PFSK-1 (cell line): ENCODE measurements at regions not wholly inside any gene's neighbourhood (a gene's known extent, or its start where the extent isn't known, plus 50 kb on each side); places are given as distances from the start of the nearest gene placed in this dataset.

ENCODE experiments used
- FOXP2 ChIP-seq: optimal IDR thresholded peaks from 2 replicates; pipeline ENCODE3; 2011; ENCODE audit warnings: borderline replicate concordance, control low read depth, inconsistent platforms; ENCODE audit not compliant: insufficient read depth; ENCODE audit errors: extremely low read length, extremely low read depth
- POLR2AphosphoS5 ChIP-seq: IDR thresholded peaks from 2 replicates; pipeline ENCODE4 v1.6.1; 2012; ENCODE audit warnings: low read depth, mild to moderate bottlenecking, control low read depth, low read length, moderate library complexity
- REST ChIP-seq, 2 experiments: IDR thresholded peaks; 2 replicates each; pipeline versions ENCODE4 v1.6.1 to v1.8.0; 2011 to 2012; ENCODE audit warnings: low read depth in 2 of 2, low read length in 2 of 2, control low read depth in 1 of 2, inconsistent platforms in 1 of 2, mild to moderate bottlenecking in 1 of 2, moderate library complexity in 1 of 2; ENCODE audit not compliant: insufficient read depth in 1 of 2
- SIN3A ChIP-seq: IDR thresholded peaks from 2 replicates; pipeline ENCODE4 v1.6.1; 2012; ENCODE audit warnings: mild to moderate bottlenecking, low read length, moderate library complexity, borderline replicate concordance; ENCODE audit not compliant: insufficient read depth
- TAF1 ChIP-seq: IDR thresholded peaks from 2 replicates; pipeline ENCODE4 v1.6.1; 2012; ENCODE audit warnings: low read length, control low read depth, borderline replicate concordance; ENCODE audit not compliant: insufficient read depth

- TF ChIP-seq POLR2AphosphoS5: no peak
- no peak for TF ChIP-seq TAF1
- no peak for TF ChIP-seq REST (IDR thresholded peaks at IDR 0.05; ENCODE audit: insufficient read depth in 1 of 2, low read depth in 2 of 2, low read length in 2 of 2)
- no peak for TF ChIP-seq SIN3A
- no peak for TF ChIP-seq FOXP2
These were observed 65.2 kb upstream of the GLIS3 start for GRCh38 chr9:4365055-4365454.
